Activated naive CD4-positive, alpha-beta T cell treated with anti-CD3 and anti-CD28 coated beads, Interleukin-2, amount 10 ng/mL, durations not matched to agents 7 days and 5 days (primary cell): ENCODE measurements at regions not wholly inside any gene's neighbourhood (a gene's known extent, or its start where the extent isn't known, plus 50 kb on each side); places are given as distances from the start of the nearest gene placed in this dataset.

ENCODE experiments used
- CTCF ChIA-PET: fragments of 350-600 bp; sonication (Branson Sonifier 250); formaldehyde crosslinking; loops from one replicate; lab custom pipeline; 2021; ENCODE audit warnings: antibody characterized with exemption; lab: Charles Lee
- DNase-seq: peaks from one replicate; pipeline ENCODE4 v3.0.0-alpha.2; 2020
- H3K27ac Mint-ChIP-seq: one replicate; pipeline ENCODE4 v1.8.0; 2021; ENCODE audit warnings: mild to moderate bottlenecking, moderate library complexity, mixed read lengths
- H3K27me3 Mint-ChIP-seq: one replicate; pipeline ENCODE4 v1.8.0; 2021; ENCODE audit warnings: mild to moderate bottlenecking, mixed read lengths
- H3K36me3 Mint-ChIP-seq: one replicate; pipeline ENCODE4 v1.8.0; 2021; ENCODE audit warnings: mixed read lengths
- H3K4me1 Mint-ChIP-seq: one replicate; pipeline ENCODE4 v1.8.0; 2021; ENCODE audit warnings: mixed read lengths
- H3K4me3 Mint-ChIP-seq: one replicate; pipeline ENCODE4 v1.8.0; 2021; ENCODE audit warnings: mild to moderate bottlenecking, moderate library complexity, mixed read lengths
- H3K9me3 Mint-ChIP-seq: one replicate; pipeline ENCODE4 v1.8.0; 2021; ENCODE audit warnings: mixed read lengths

GRCh38 chr7:113797420-113798010, 121.3 kb downstream of the PPP1R3A start:
- CTCF ChIA-PET: interaction anchor here (0.6 kb wide), 1 partner anchor 106 kb away, joined by 3 read pairs; no protein-coding TSS in a partner anchor
- Mint-ChIP-seq H3K4me3 (no peak overlapping the region), H3K4me1 (no peaks in the 10 kb centered on the region), H3K27ac (no peak overlapping the region), H3K27me3 (no peaks in the 10 kb centered on the region), H3K36me3 (no peaks in the 10 kb centered on the region), H3K9me3 (no peaks in the 10 kb centered on the region)
- no peak for DNase-seq

GRCh38 chr7:113796557-113796956, 122.3 kb downstream of the PPP1R3A start:
- CTCF ChIA-PET: no interaction called here
- no peak for DNase-seq
- no peak overlapping the region for H3K27ac Mint-ChIP-seq

GRCh38 chr7:113794573-113794972, 124.2 kb downstream of the PPP1R3A start:
- no peaks in the 10 kb centered on the region for H3K9me3 Mint-ChIP-seq

More at GRCh38 chr7:113796557-113796956, 122.3 kb downstream of the PPP1R3A start:
- no peaks in the 10 kb centered on the region for H3K9me3 Mint-ChIP-seq
- H3K4me3 Mint-ChIP-seq: no peak overlapping the region
- H3K36me3 Mint-ChIP-seq: no peaks in the 10 kb centered on the region
- H3K4me1 Mint-ChIP-seq: no peaks in the 10 kb centered on the region
- H3K27me3 Mint-ChIP-seq: no peaks in the 10 kb centered on the region

GRCh38 chr7:113793171-113793570, 125.6 kb downstream of the PPP1R3A start:
- H3K4me1 Mint-ChIP-seq: no peaks in the 10 kb centered on the region
- no peaks in the 10 kb centered on the region for H3K9me3 Mint-ChIP-seq
- H3K36me3 Mint-ChIP-seq: no peaks in the 10 kb centered on the region
- H3K27me3 Mint-ChIP-seq: no peaks in the 10 kb centered on the region
- H3K4me3 Mint-ChIP-seq: no peak overlapping the region
- DNase-seq: no peak
- CTCF ChIA-PET: no interaction called here
- H3K27ac Mint-ChIP-seq: no peak overlapping the region

More at GRCh38 chr7:113794573-113794972, 124.2 kb downstream of the PPP1R3A start:
- DNase-seq: no peak
- Mint-ChIP-seq H3K36me3 (no peaks in the 10 kb centered on the region), H3K27ac (no peak overlapping the region), H3K4me1 (no peaks in the 10 kb centered on the region), H3K27me3 (no peaks in the 10 kb centered on the region), H3K4me3 (no peak overlapping the region)
- CTCF ChIA-PET: no interaction called here

GRCh38 chr7:113790025-113790424, 128.8 kb downstream of the PPP1R3A start:
- CTCF ChIA-PET: no interaction called here

GRCh38 chr7:113787106-113787505, 131.7 kb downstream of the PPP1R3A start:
- DNase-seq: no peak
- no peak overlapping the region for H3K27ac Mint-ChIP-seq
- CTCF ChIA-PET: no interaction called here
- no peaks in the 10 kb centered on the region for H3K27me3 Mint-ChIP-seq
- no peaks in the 10 kb centered on the region for H3K36me3 Mint-ChIP-seq
- H3K4me1 Mint-ChIP-seq: no peaks in the 10 kb centered on the region
- no peaks in the 10 kb centered on the region for H3K9me3 Mint-ChIP-seq
- no peak overlapping the region for H3K4me3 Mint-ChIP-seq

More at GRCh38 chr7:113790025-113790424, 128.8 kb downstream of the PPP1R3A start:
- Mint-ChIP-seq H3K27ac (no peak overlapping the region), H3K9me3 (no peaks in the 10 kb centered on the region), H3K4me3 (no peak overlapping the region), H3K4me1 (no peaks in the 10 kb centered on the region), H3K36me3 (no peaks in the 10 kb centered on the region), H3K27me3 (no peaks in the 10 kb centered on the region)
- no peak for DNase-seq

- Mint-ChIP-seq H3K27ac (no peak overlapping the region), H3K4me3 (no peak overlapping the region), H3K27me3 (no peaks in the 10 kb centered on the region), H3K36me3 (no peaks in the 10 kb centered on the region), H3K9me3 (no peaks in the 10 kb centered on the region), H3K4me1 (no peaks in the 10 kb centered on the region)
- CTCF ChIA-PET: no interaction called here
- DNase-seq: no peak
Observed at GRCh38 chr7:113784956-113785355, 133.9 kb downstream of the PPP1R3A start.

- no peak for DNase-seq
- Mint-ChIP-seq H3K4me3 (no peak overlapping the region), H3K9me3 (no peaks in the 10 kb centered on the region), H3K36me3 (no peaks in the 10 kb centered on the region), H3K27me3 (no peaks in the 10 kb centered on the region), H3K4me1 (no peaks in the 10 kb centered on the region), H3K27ac (no peak overlapping the region)
- CTCF ChIA-PET: no interaction called here
Observed at GRCh38 chr7:113784316-113784715, 134.5 kb downstream of the PPP1R3A start.

- CTCF ChIA-PET: interaction anchor here (0.7 kb wide), 1 partner anchor 1437 kb away, joined by 3 read pairs; no protein-coding TSS in a partner anchor
- Mint-ChIP-seq H3K27me3 (no peaks in the 10 kb centered on the region), H3K4me1 (no peaks in the 10 kb centered on the region), H3K4me3 (no peak overlapping the region), H3K9me3 (no peaks in the 10 kb centered on the region), H3K27ac (no peak overlapping the region), H3K36me3 (no peaks in the 10 kb centered on the region)
- no peak for DNase-seq
Observed at GRCh38 chr7:113783403-113783802, 135.4 kb downstream of the PPP1R3A start.

GRCh38 chr7:113775804-113776203, 143.0 kb downstream of the PPP1R3A start:
- Mint-ChIP-seq H3K4me1 (no peaks in the 10 kb centered on the region), H3K36me3 (no peaks in the 10 kb centered on the region), H3K27ac (no peak overlapping the region), H3K4me3 (no peak overlapping the region), H3K9me3 (no peaks in the 10 kb centered on the region), H3K27me3 (no peaks in the 10 kb centered on the region)
- CTCF ChIA-PET: no interaction called here
- no peak for DNase-seq

- Mint-ChIP-seq H3K27ac (no peak overlapping the region), H3K27me3 (no peaks in the 10 kb centered on the region), H3K4me1 (no peaks in the 10 kb centered on the region), H3K36me3 (no peaks in the 10 kb centered on the region), H3K4me3 (no peak overlapping the region), H3K9me3 (no peaks in the 10 kb centered on the region)
- CTCF ChIA-PET: no interaction called here
- DNase-seq: no peak
Observed at GRCh38 chr7:113775401-113775800, 143.4 kb downstream of the PPP1R3A start.

- Mint-ChIP-seq H3K9me3 (no peaks in the 10 kb centered on the region), H3K27ac (no peak overlapping the region), H3K4me1 (no peaks in the 10 kb centered on the region), H3K4me3 (no peak overlapping the region), H3K36me3 (no peaks in the 10 kb centered on the region), H3K27me3 (no peaks in the 10 kb centered on the region)
- DNase-seq: no peak
- CTCF ChIA-PET: no interaction called here
Observed at GRCh38 chr7:113774182-113774807, 144.5 kb downstream of the PPP1R3A start.

- Mint-ChIP-seq H3K9me3 (no peaks in the 10 kb centered on the region), H3K4me1 (no peaks in the 10 kb centered on the region), H3K27me3 (no peaks in the 10 kb centered on the region), H3K36me3 (no peaks in the 10 kb centered on the region), H3K27ac (no peak overlapping the region), H3K4me3 (no peak overlapping the region)
- CTCF ChIA-PET: no interaction called here
- no peak for DNase-seq
Observed at GRCh38 chr7:113770146-113770738, 148.6 kb downstream of the PPP1R3A start.

- no peak overlapping the region for H3K27ac Mint-ChIP-seq
- H3K27me3 Mint-ChIP-seq: no peaks in the 10 kb centered on the region
- H3K36me3 Mint-ChIP-seq: no peaks in the 10 kb centered on the region
- no peaks in the 10 kb centered on the region for H3K9me3 Mint-ChIP-seq
- no peaks in the 10 kb centered on the region for H3K4me1 Mint-ChIP-seq
- no peak for DNase-seq
- H3K4me3 Mint-ChIP-seq: no peak overlapping the region
- CTCF ChIA-PET: no interaction called here
Observed at GRCh38 chr7:113768387-113768786, 150.4 kb downstream of the PPP1R3A start.
